AG10803 (cell line): ENCODE measurements at regions not wholly inside any gene's neighbourhood (a gene's known extent, or its start where the extent isn't known, plus 50 kb on each side); places are given as distances from the start of the nearest gene placed in this dataset.

Experiments
- DNase-seq: peaks from one replicate; pipeline ENCODE4 v3.0.0; 2010; ENCODE audit warnings: low read depth
- H3K4me3 ChIP-seq: 2 replicates; pipeline ENCODE4 v1.5.1; 2011; ENCODE audit warnings: mild to moderate bottlenecking, low read length, control low read depth
- CTCF ChIP-seq: conservative IDR thresholded peaks from 2 replicates; pipeline ENCODE4 v1.5.1; 2011; ENCODE audit warnings: mild to moderate bottlenecking, low read length, control low read depth, inconsistent platforms

- H3K4me3 ChIP-seq, result no peak overlapping the region
- TF ChIP-seq CTCF, result no peak
- no peak for DNase-seq
Measured at GRCh38 chr6:100182313-100182712, 188.3 kb upstream of the MCHR2 start.

- H3K4me3 ChIP-seq, result no peak overlapping the region
- no peak for DNase-seq
- TF ChIP-seq CTCF, result no peak
Measured at GRCh38 chr6:100181309-100181708, 187.3 kb upstream of the MCHR2 start.

DNA sequence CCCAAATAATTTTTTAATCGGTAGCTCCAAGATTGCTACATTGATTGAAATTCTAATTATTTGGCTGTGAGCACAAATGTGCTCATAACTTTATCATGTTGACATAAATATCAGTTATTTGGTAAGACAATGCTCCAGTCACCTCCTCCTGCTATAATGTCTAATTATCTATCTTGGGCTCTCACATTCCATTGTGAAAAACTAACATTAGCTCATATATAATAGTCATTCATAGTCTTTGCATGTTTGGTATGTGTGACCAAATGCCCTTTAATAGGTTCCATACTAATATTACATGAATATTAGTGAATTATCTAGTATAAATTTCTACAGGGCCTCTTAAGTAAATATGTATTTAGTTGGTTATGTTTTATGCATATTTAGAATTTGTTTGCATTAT is 185.6 kb upstream of the MCHR2 start:
- no peak overlapping the region for H3K4me3 ChIP-seq
- no peak for TF ChIP-seq CTCF
- no peak for DNase-seq

- TF ChIP-seq CTCF, result no peak
- peak; percentile 88 for DNase-seq
- H3K4me3 ChIP-seq, result no peak overlapping the region
Measured at GRCh38 chr6:100177956-100178355, 183.9 kb upstream of the MCHR2 start.

DNA sequence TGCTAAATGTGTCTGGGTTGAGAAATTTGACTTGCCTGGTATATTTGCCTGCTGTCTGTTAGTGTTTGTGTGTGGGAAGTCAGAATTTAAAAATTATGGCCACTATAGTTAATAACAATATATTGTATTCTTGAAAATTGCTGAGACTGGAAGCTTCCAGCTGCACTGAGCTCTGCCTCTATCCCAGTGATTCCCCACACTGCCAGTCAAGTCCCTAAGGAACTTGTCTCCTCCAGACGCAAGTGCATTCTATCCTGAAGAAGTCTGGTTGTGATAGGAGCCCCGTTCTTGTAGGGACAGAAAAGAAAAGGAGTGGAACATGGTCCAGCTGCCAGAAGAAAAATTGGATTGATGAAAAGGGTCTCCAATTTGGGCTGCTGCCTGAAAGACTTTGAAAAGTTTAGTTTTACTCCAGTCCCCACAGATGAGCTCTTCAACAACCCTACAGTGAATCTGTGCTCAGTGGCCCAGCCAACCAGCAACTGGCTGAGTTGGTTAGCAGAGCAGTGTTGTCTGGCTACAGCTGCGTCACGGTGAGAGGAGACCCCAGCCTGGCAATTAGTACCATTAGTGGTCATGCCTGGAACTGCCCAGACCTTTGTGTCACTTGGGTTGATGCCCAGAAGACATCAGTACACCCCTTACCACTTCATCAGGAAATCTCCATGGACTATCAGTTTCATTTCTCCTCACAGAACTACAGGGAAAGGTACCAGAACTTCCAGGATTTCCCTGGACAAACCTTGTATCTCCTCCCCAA is 183.1 kb upstream of the MCHR2 start:
- no peak for TF ChIP-seq CTCF
- DNase-seq, result no peak
- H3K4me3 ChIP-seq, result no peak overlapping the region

DNA sequence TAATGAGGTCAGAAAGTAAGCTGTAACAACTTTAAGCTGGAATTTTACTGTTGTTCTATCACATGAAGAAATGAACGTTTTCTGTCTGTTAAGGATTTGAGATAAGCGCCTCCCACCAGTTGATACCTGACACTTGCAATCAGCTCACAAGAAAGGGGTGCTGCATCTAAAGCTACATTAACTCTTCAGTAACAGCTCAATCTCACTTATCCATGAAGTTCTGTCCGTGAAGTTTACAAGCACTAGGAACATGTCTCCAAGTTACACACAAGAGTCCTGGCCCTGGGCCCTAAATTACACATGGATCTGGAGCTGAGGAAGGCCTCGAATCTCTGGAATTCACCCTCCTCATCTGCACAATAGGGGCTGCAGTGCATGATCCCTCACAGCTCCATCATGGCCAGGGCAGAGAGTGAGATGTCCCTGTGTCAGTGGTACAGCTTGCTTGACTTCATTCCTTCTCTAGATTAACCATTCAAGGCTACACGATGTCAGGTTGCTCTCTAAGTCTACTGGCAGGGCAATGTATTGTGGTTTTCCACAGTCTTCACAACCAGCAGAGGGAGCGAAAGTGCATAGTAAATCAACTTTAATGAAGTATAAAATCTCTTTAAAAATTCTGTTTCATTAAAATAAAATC is 182.4 kb upstream of the MCHR2 start:
- DNase-seq, result peak; percentile 75
- peak; percentile 60 for TF ChIP-seq CTCF
- no peak overlapping the region for H3K4me3 ChIP-seq

- TF ChIP-seq CTCF, result no peak
- H3K4me3 ChIP-seq, result no peak overlapping the region
- DNase-seq, result peak; percentile 98
Measured at GRCh38 chr6:100175814-100176310, 181.8 kb upstream of the MCHR2 start.
